ENCODE measurements at regions not wholly inside any gene's neighbourhood (a gene's known extent, or its start where the extent isn't known, plus 50 kb on each side); places are given as distances from the start of the nearest gene placed in this dataset.

- Histone ChIP-seq H2AFZ (ENCODE audit: low read length) (no peak overlapping the region), H4K5ac (ENCODE audit: insufficient read length, low read depth, low read length) (no peak overlapping the region), H3K27me3 (ENCODE audit: insufficient read depth, low read length) (no peaks in the 10 kb centered on the region), H3K79me2 (ENCODE audit: insufficient read depth, low read length) (no peaks in the 10 kb centered on the region), H3K4me1 (ENCODE audit: insufficient read depth, low read length) (0 out of 2 replicates have a peak, but pooled peaks cover 2% of the 10 kb centered on the region), H3K4me2 (ENCODE audit: insufficient read depth, insufficient read length, low read length) (no peak overlapping the region), H2BK12ac (ENCODE audit: insufficient read length, low read depth, low read length) (no peak overlapping the region), H2AK5ac (ENCODE audit: insufficient read length, low read length) (no peak overlapping the region), H4K91ac (ENCODE audit: insufficient read length, low read depth, low read length) (no peak overlapping the region), H3K23me2 (ENCODE audit: insufficient read length, low read depth, low read length, poor library complexity, severe bottlenecking) (no peaks in the 10 kb centered on the region), H3K9ac (ENCODE audit: extremely low read depth, insufficient read length, low read length) (no peak overlapping the region), H3K9me3 (ENCODE audit: control insufficient read depth, low read depth, low read length) (no peaks in the 10 kb centered on the region), H3K56ac (ENCODE audit: insufficient read length, low read depth, low read length) (no peak overlapping the region), H2BK15ac (ENCODE audit: low read depth, low read length) (no peak overlapping the region), H3T11ph (ENCODE audit: low read length) (no peak overlapping the region), H4K20me1 (ENCODE audit: control insufficient read depth, insufficient read depth, insufficient read length) (no peaks in the 10 kb centered on the region), H4K8ac (replicated peaks; ENCODE audit: insufficient read length, low read depth, low read length) (no peak overlapping the region), H3K4ac (ENCODE audit: low read depth, low read length) (no peak overlapping the region), H3K18ac (ENCODE audit: insufficient read length, low read depth, low read length) (no peak overlapping the region), H3K23ac (ENCODE audit: insufficient read length, low read depth, low read length) (no peak overlapping the region), H3K14ac (ENCODE audit: insufficient read depth, low read length) (no peak overlapping the region), H3K79me1 (ENCODE audit: insufficient read depth, low read depth, low read length, poor library complexity, severe bottlenecking) (no peaks in the 10 kb centered on the region), H2BK20ac (ENCODE audit: low read depth, low read length, poor library complexity, severe bottlenecking) (no peak overlapping the region), H2BK5ac (ENCODE audit: insufficient read length, low read length) (no peak overlapping the region), H3K27ac (ENCODE audit: insufficient read length, low read depth, low read length) (no peak overlapping the region), H2BK120ac (ENCODE audit: low read depth, low read length, poor library complexity, severe bottlenecking) (no peak overlapping the region)
- no peak for TF ChIP-seq CTCF (conservative IDR thresholded peaks at IDR 0.05)
- H3K9me3 Mint-ChIP-seq: no peaks in the 10 kb centered on the region
- H3K36me3 Mint-ChIP-seq (ENCODE audit: insufficient read depth in 1 of 3, low read depth in 3 of 3): no peaks in the 10 kb centered on the region
- WGBS (ENCODE audit: extremely low coverage, insufficient read length, low lambda C conversion rate): no CpG with 5 or more reads among the region's 2 CpGs
- DNase-seq: no peak
- H3K27ac Mint-ChIP-seq: no peak overlapping the region
- H3K4me1 Mint-ChIP-seq: peaks cover 21 to 45% of the 10 kb centered on the region in 2 experiments
- peaks cover 7% of the 10 kb centered on the region for H3K27me3 Mint-ChIP-seq (ENCODE audit: low read depth)
- no peak overlapping the region for H3K4me3 Mint-ChIP-seq
Measured at GRCh38 chr1:38128511-38128910, 81.9 kb upstream of the POU3F1 start.

All from H9 (cell line).